GM23338 (cell line): ENCODE measurements at regions not wholly inside any gene's neighbourhood (a gene's known extent, or its start where the extent isn't known, plus 50 kb on each side); places are given as distances from the start of the nearest gene placed in this dataset.

ENCODE experiments used
- ATAC-seq: fragments of 200-7000 bp; cut with Tn5 transposase; 3 replicates; pipeline ENCODE4 v1.9.1; 2020
- DNase-seq: peaks from one replicate; pipeline ENCODE4 v3.0.0-alpha.2; 2015; ENCODE audit warnings: low spot score
- H2AFZ ChIP-seq: fragments of 200-600 bp; sonication (generic); 2 replicates; pipeline ENCODE4 v1.8.0; 2016; ENCODE audit warnings: antibody characterized with exemption, mild to moderate bottlenecking, moderate library complexity
- H3F3A ChIP-seq: fragments of 200-600 bp; sonication (generic); replicated peaks from 2 replicates; pipeline ENCODE4 v1.8.0; 2017; ENCODE audit warnings: antibody characterized with exemption, mixed run types, low read depth
- H3K27ac ChIP-seq: fragments of 200-600 bp; sonication (generic); 2 replicates; pipeline ENCODE4 v1.6.1; 2016; ENCODE audit warnings: low read depth
- H3K27me3 ChIP-seq: fragments of 200-600 bp; sonication (generic); 2 replicates; pipeline ENCODE4 v1.8.0; 2016; ENCODE audit warnings: mild to moderate bottlenecking, mixed run types, moderate library complexity; ENCODE audit not compliant: insufficient read depth
- H3K36me3 ChIP-seq: fragments of 200-600 bp; sonication (generic); 2 replicates; pipeline ENCODE4 v1.8.0; 2016; ENCODE audit warnings: mild to moderate bottlenecking; ENCODE audit not compliant: insufficient read depth
- H3K4me1 ChIP-seq: fragments of 200-600 bp; sonication (generic); 2 replicates; pipeline ENCODE4 v1.8.0; 2016; ENCODE audit warnings: mild to moderate bottlenecking, moderate library complexity; ENCODE audit not compliant: insufficient read depth
- H3K4me2 ChIP-seq: fragments of 200-600 bp; sonication (generic); 2 replicates; pipeline ENCODE4 v1.7.1; 2017; ENCODE audit warnings: mixed run types
- H3K4me3 ChIP-seq: fragments of 200-600 bp; sonication (generic); 2 replicates; pipeline ENCODE4 v1.6.1; 2016; ENCODE audit warnings: mixed run types
- H3K79me2 ChIP-seq: fragments of 200-600 bp; sonication (generic); replicated peaks from 2 replicates; pipeline ENCODE4 v1.8.0; 2017; ENCODE audit warnings: mild to moderate bottlenecking; ENCODE audit not compliant: insufficient read depth
- H3K9me2 ChIP-seq: fragments of 200-600 bp; sonication (generic); 2 replicates; pipeline ENCODE4 v1.8.0; 2017; ENCODE audit not compliant: insufficient read depth
- H4K20me1 ChIP-seq: fragments of 200-600 bp; sonication (generic); replicated peaks from 2 replicates; pipeline ENCODE4 v1.8.0; 2017; ENCODE audit warnings: mild to moderate bottlenecking; ENCODE audit not compliant: insufficient read depth
- H3K27ac Mint-ChIP-seq: 2 replicates; pipeline ENCODE4 v1.8.0; 2020; ENCODE audit warnings: inconsistent platforms, mild to moderate bottlenecking, moderate library complexity, mixed read lengths
- H3K27me3 Mint-ChIP-seq: 3 replicates; pipeline ENCODE4 v1.8.0; 2022; ENCODE audit warnings: low read depth, mild to moderate bottlenecking, moderate library complexity, mixed read lengths, inconsistent platforms; ENCODE audit not compliant: insufficient read depth, poor library complexity
- H3K36me3 Mint-ChIP-seq: 3 replicates; pipeline ENCODE4 v1.8.0; 2021; ENCODE audit warnings: low read depth, mild to moderate bottlenecking, inconsistent platforms, moderate library complexity, mixed read lengths
- H3K4me1 Mint-ChIP-seq: 3 replicates; pipeline ENCODE4 v1.8.0; 2020; ENCODE audit warnings: mild to moderate bottlenecking, inconsistent platforms, mixed read lengths
- H3K4me3 Mint-ChIP-seq: 3 replicates; pipeline ENCODE4 v1.8.0; 2021; ENCODE audit warnings: moderate library complexity, mild to moderate bottlenecking, inconsistent platforms, mixed read lengths
- H3K9me3 Mint-ChIP-seq: 3 replicates; pipeline ENCODE4 v1.8.0; 2020; ENCODE audit warnings: moderate library complexity, mild to moderate bottlenecking, inconsistent platforms, mixed read lengths
- NANOG ChIP-seq: IDR thresholded peaks from 2 replicates; pipeline ENCODE4 v1.6.1; 2016; ENCODE audit warnings: antibody characterized with exemption, borderline replicate concordance
- STAT1 ChIP-seq: IDR thresholded peaks from one replicate; pipeline ENCODE4 v1.6.1; 2016; ENCODE audit warnings: antibody characterized with exemption; ENCODE audit not compliant: unreplicated experiment
- ZNF114 ChIP-seq: fragments of 250-450 bp; sonication (Bioruptor Pico); IDR thresholded peaks from 2 replicates; pipeline ENCODE4 v1.5.0; 2020; ENCODE audit warnings: mild to moderate bottlenecking, moderate library complexity
- ZNF331 ChIP-seq: fragments of 250-450 bp; sonication (Bioruptor Pico); IDR thresholded peaks from 2 replicates; pipeline ENCODE4 v1.5.0; 2020; ENCODE audit warnings: low read depth, mild to moderate bottlenecking, moderate library complexity
- TF ChIP-seq, protein P1 (sequence below): fragments of 250-450 bp; sonication (Bioruptor Pico); IDR thresholded peaks from 2 replicates; pipeline ENCODE4 v1.5.0; 2020; ENCODE audit warnings: mild to moderate bottlenecking, moderate library complexity
- TF ChIP-seq, protein P2 (sequence below), 2 experiments: fragments of 200-600 bp in 1 of 2; sonication (generic) in 1 of 2; conservative IDR thresholded peaks; 2 replicates each; pipeline versions ENCODE4 v1.5.1 to v1.6.1; 2016 to 2017; ENCODE audit warnings: antibody characterized with exemption in 2 of 2, low read depth in 2 of 2, mild to moderate bottlenecking in 2 of 2, moderate library complexity in 1 of 2

DNA sequence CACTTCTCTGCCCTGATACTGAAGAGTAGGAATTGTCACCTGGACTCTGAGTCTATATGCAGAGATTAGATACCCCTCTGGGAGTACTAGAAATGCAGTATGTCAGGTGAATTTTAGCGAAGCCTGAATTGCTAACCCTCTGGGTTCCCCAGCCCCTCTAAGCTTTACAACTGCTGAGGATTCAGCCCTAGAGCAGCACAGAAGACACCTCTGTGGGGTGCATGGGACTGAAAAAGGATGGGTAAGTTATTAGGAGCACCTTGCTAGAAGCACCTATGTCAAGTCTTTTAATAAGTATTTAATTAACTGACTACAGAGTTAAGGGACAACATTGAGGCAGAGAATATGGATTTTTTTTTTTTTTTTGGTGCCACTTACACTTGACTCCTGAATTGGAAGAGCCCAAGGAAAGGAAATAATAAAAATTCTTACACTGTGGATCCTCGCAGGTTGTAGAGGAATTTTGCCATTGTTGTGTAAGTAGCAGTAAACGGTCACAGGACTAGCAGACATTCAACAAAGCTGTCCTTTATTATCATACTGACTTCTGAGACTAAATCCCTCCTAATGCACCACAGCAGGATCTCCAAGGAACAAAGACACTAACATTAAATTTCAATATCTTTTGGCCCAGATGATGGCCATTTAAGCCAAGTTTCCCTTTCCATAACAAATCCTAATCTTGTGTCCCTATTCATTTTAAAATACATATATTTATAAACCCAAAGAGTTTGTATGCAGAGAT is 253.2 kb downstream of the ANKRD50 start:
- H3K4me2 ChIP-seq, result peak overlapping the region; percentile 37
- no peak overlapping the region for H3K4me3 Mint-ChIP-seq
- H3K4me3 ChIP-seq, result no peak overlapping the region
- no peaks in the 10 kb centered on the region for H3F3A ChIP-seq
- DNase-seq (peak; percentile 38), ATAC-seq (peak; percentile 91)
- no peaks in the 10 kb centered on the region for H3K27me3 ChIP-seq
- H3K4me1 Mint-ChIP-seq, result peaks cover 24% of the 10 kb centered on the region
- no peaks in the 10 kb centered on the region for H3K79me2 ChIP-seq
- H3K27ac ChIP-seq, result peak overlapping the region; percentile 85
- peaks cover 5% of the 10 kb centered on the region for H3K9me2 ChIP-seq
- H3K9me3 Mint-ChIP-seq, result peaks cover 35% of the 10 kb centered on the region
- no peaks in the 10 kb centered on the region for H4K20me1 ChIP-seq
- H3K36me3 Mint-ChIP-seq, result peaks cover 34% of the 10 kb centered on the region
- H3K27ac Mint-ChIP-seq, result peak overlapping the region; percentile 86
- TF ChIP-seq NANOG, result peak; percentile 63
- no peak for TF ChIP-seq ZNF114
- TF ChIP-seq, protein P1, sequence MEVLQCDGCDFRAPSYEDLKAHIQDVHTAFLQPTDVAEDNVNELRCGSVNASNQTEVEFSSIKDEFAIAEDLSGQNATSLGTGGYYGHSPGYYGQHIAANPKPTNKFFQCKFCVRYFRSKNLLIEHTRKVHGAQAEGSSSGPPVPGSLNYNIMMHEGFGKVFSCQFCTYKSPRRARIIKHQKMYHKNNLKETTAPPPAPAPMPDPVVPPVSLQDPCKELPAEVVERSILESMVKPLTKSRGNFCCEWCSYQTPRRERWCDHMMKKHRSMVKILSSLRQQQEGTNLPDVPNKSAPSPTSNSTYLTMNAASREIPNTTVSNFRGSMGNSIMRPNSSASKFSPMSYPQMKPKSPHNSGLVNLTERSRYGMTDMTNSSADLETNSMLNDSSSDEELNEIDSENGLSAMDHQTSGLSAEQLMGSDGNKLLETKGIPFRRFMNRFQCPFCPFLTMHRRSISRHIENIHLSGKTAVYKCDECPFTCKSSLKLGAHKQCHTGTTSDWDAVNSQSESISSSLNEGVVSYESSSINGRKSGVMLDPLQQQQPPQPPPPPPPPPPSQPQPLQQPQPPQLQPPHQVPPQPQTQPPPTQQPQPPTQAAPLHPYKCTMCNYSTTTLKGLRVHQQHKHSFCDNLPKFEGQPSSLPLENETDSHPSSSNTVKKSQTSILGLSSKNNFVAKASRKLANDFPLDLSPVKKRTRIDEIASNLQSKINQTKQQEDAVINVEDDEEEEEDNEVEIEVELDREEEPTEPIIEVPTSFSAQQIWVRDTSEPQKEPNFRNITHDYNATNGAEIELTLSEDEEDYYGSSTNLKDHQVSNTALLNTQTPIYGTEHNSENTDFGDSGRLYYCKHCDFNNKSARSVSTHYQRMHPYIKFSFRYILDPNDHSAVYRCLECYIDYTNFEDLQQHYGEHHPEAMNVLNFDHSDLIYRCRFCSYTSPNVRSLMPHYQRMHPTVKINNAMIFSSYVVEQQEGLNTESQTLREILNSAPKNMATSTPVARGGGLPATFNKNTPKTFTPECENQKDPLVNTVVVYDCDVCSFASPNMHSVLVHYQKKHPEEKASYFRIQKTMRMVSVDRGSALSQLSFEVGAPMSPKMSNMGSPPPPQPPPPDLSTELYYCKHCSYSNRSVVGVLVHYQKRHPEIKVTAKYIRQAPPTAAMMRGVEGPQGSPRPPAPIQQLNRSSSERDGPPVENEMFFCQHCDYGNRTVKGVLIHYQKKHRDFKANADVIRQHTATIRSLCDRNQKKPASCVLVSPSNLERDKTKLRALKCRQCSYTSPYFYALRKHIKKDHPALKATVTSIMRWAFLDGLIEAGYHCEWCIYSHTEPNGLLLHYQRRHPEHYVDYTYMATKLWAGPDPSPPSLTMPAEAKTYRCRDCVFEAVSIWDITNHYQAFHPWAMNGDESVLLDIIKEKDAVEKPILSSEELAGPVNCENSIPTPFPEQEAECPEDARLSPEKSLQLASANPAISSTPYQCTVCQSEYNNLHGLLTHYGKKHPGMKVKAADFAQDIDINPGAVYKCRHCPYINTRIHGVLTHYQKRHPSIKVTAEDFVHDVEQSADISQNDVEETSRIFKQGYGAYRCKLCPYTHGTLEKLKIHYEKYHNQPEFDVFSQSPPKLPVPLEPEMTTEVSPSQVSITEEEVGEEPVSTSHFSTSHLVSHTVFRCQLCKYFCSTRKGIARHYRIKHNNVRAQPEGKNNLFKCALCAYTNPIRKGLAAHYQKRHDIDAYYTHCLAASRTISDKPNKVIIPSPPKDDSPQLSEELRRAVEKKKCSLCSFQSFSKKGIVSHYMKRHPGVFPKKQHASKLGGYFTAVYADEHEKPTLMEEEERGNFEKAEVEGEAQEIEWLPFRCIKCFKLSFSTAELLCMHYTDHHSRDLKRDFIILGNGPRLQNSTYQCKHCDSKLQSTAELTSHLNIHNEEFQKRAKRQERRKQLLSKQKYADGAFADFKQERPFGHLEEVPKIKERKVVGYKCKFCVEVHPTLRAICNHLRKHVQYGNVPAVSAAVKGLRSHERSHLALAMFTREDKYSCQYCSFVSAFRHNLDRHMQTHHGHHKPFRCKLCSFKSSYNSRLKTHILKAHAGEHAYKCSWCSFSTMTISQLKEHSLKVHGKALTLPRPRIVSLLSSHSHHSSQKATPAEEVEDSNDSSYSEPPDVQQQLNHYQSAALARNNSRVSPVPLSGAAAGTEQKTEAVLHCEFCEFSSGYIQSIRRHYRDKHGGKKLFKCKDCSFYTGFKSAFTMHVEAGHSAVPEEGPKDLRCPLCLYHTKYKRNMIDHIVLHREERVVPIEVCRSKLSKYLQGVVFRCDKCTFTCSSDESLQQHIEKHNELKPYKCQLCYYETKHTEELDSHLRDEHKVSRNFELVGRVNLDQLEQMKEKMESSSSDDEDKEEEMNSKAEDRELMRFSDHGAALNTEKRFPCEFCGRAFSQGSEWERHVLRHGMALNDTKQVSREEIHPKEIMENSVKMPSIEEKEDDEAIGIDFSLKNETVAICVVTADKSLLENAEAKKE (CRISPR knock-in tag), result peak; percentile 28; the same call in 1 of the 2 replicates
- no peak for TF ChIP-seq STAT1
- peaks cover 22% of the 10 kb centered on the region for H3K4me1 ChIP-seq
- H3K36me3 ChIP-seq, result peaks cover 10% of the 10 kb centered on the region
- no peak overlapping the region for H2AFZ ChIP-seq
- H3K27me3 Mint-ChIP-seq, result no peaks in the 10 kb centered on the region

DNA sequence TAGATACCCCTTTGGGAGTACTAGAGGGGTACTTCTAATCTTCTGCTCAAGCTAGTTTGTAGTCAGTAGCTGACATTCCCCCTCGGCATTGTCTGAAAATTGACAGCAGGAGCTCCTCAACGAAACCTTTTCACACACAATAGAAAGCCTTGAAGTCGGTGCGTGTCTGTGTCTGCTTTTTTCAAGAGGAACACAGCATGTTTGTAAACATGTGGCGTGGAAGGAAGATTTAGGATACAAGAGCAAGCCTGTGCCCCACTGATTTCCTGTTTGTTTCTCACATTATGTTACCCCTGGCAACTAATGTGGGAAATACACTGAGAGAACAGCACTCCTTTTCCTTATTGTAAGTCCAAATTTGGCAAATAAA is 252.6 kb downstream of the ANKRD50 start:
- Mint-ChIP-seq H3K4me3 (no peak overlapping the region), H3K36me3 (peaks cover 34% of the 10 kb centered on the region), H3K9me3 (peaks cover 37% of the 10 kb centered on the region), H3K27me3 (no peaks in the 10 kb centered on the region), H3K27ac (peak overlapping the region; percentile 86), H3K4me1 (peaks cover 24% of the 10 kb centered on the region)
- H3K79me2 ChIP-seq, result no peaks in the 10 kb centered on the region
- ATAC-seq, result peak; percentile 84
- peak overlapping the region; percentile 85 for H3K27ac ChIP-seq
- peak overlapping the region; percentile 37 for H3K4me2 ChIP-seq
- no peaks in the 10 kb centered on the region for H4K20me1 ChIP-seq
- peaks cover 22% of the 10 kb centered on the region for H3K4me1 ChIP-seq
- peaks cover 5% of the 10 kb centered on the region for H3K9me2 ChIP-seq
- no peaks in the 10 kb centered on the region for H3K27me3 ChIP-seq
- no peaks in the 10 kb centered on the region for H3F3A ChIP-seq
- no peak overlapping the region for H2AFZ ChIP-seq
- DNase-seq, result peak; percentile 16
- H3K36me3 ChIP-seq, result peaks cover 10% of the 10 kb centered on the region
- no peak overlapping the region for H3K4me3 ChIP-seq
- no peak for TF ChIP-seq ZNF331 (CRISPR knock-in tag)
- TF ChIP-seq, protein P2, sequence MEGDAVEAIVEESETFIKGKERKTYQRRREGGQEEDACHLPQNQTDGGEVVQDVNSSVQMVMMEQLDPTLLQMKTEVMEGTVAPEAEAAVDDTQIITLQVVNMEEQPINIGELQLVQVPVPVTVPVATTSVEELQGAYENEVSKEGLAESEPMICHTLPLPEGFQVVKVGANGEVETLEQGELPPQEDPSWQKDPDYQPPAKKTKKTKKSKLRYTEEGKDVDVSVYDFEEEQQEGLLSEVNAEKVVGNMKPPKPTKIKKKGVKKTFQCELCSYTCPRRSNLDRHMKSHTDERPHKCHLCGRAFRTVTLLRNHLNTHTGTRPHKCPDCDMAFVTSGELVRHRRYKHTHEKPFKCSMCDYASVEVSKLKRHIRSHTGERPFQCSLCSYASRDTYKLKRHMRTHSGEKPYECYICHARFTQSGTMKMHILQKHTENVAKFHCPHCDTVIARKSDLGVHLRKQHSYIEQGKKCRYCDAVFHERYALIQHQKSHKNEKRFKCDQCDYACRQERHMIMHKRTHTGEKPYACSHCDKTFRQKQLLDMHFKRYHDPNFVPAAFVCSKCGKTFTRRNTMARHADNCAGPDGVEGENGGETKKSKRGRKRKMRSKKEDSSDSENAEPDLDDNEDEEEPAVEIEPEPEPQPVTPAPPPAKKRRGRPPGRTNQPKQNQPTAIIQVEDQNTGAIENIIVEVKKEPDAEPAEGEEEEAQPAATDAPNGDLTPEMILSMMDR (conservative IDR thresholded peaks at IDR 0.05; ENCODE audit: low read depth in 2 of 2), result no peak
